Brain microvascular endothelial cell (primary cell): ENCODE measurements at regions not wholly inside any gene's neighbourhood (a gene's known extent, or its start where the extent isn't known, plus 50 kb on each side); places are given as distances from the start of the nearest gene placed in this dataset.

Experiments
- DNase-seq: peaks from one replicate; pipeline ENCODE4 v3.0.0-alpha.2; 2020
- H3K27ac ChIP-seq: fragments of 250-450 bp; sonication (Bioruptor Pico); 2 replicates; pipeline ENCODE4 v1.5.1; 2020; ENCODE audit warnings: mild to moderate bottlenecking, moderate library complexity
- H3K27me3 ChIP-seq: fragments of 250-450 bp; sonication (Bioruptor Pico); replicated peaks from 2 replicates; pipeline ENCODE4 v1.5.1; 2020; ENCODE audit warnings: mild to moderate bottlenecking
- H3K36me3 ChIP-seq: fragments of 250-450 bp; sonication (Bioruptor Pico); replicated peaks from 2 replicates; pipeline ENCODE4 v1.5.1; 2020; ENCODE audit warnings: mild to moderate bottlenecking
- H3K4me3 ChIP-seq: 2 replicates; pipeline ENCODE4 v1.5.1; 2011; ENCODE audit warnings: low read depth, mild to moderate bottlenecking, control low read depth, low read length, moderate library complexity
- in situ Hi-C: cut with HindIII; loops from 2 replicates; pipeline ENCODE4 v1.10.0; 2017; ENCODE audit warnings: low sequenced_read_pairs, low pct_ligation_motif_present
- TF ChIP-seq, protein P1 (sequence below): IDR thresholded peaks from 2 replicates; pipeline ENCODE4 v1.5.1; 2011; ENCODE audit warnings: low read depth, mild to moderate bottlenecking, moderate library complexity, low read length, control low read depth, inconsistent platforms; ENCODE audit errors: missing control alignments

DNA sequence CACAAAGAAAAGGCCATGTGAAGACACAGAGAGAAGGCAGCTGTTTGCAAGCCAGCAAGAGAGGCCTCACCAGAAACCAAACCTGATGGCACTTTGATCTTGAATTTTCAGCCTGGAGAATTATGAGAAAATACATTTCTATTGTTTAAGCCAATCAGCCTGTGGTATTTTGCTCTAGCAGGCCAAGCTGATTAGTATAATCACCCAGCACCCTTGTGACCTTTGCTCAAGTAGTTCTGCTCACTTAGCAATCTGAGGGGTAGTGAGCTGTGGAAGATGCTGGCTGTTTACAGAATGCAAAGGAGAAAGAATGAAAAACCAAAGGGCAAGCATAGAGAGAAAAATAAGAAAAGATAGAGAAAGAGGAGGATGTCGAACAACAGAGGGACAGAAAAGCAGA is 396.4 kb upstream of the BOD1L1 start:
- no peaks in the 10 kb centered on the region for H3K36me3 ChIP-seq
- H3K4me3 ChIP-seq, result no peak overlapping the region
- no peaks in the 10 kb centered on the region for H3K27me3 ChIP-seq

DNA sequence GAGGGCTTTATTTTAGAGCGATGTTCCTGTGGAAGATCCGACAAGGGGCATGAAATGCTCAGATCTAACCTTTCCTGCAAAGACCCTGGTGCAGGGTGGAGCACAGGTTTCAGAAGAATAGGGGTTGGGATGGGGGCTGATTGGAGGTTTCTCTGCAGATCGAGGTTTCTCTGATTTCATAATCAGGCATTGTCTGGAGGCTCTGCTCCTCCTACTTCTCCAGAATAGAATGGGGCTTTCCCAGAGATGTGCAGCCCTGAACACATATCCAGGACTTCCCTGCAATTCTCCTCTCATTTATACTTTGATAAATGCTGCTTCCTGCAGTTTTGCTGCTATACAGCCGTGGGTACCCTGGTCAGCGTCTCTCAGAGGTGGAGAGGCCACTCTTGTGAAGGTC is 397.6 kb upstream of the BOD1L1 start:
- Histone ChIP-seq H3K36me3 (no peaks in the 10 kb centered on the region), H3K27ac (no peak overlapping the region), H3K27me3 (no peaks in the 10 kb centered on the region), H3K4me3 (no peak overlapping the region)
- TF ChIP-seq, protein P1, sequence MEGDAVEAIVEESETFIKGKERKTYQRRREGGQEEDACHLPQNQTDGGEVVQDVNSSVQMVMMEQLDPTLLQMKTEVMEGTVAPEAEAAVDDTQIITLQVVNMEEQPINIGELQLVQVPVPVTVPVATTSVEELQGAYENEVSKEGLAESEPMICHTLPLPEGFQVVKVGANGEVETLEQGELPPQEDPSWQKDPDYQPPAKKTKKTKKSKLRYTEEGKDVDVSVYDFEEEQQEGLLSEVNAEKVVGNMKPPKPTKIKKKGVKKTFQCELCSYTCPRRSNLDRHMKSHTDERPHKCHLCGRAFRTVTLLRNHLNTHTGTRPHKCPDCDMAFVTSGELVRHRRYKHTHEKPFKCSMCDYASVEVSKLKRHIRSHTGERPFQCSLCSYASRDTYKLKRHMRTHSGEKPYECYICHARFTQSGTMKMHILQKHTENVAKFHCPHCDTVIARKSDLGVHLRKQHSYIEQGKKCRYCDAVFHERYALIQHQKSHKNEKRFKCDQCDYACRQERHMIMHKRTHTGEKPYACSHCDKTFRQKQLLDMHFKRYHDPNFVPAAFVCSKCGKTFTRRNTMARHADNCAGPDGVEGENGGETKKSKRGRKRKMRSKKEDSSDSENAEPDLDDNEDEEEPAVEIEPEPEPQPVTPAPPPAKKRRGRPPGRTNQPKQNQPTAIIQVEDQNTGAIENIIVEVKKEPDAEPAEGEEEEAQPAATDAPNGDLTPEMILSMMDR, result no peak
- no peak for DNase-seq
- in situ Hi-C loops, result no loop called here

More for the DNA sequence above, 396.4 kb upstream of the BOD1L1 start:
- no peak overlapping the region for H3K27ac ChIP-seq
- TF ChIP-seq, protein P1, result no peak
- DNase-seq, result no peak
- in situ Hi-C loops, result no loop called here

DNA sequence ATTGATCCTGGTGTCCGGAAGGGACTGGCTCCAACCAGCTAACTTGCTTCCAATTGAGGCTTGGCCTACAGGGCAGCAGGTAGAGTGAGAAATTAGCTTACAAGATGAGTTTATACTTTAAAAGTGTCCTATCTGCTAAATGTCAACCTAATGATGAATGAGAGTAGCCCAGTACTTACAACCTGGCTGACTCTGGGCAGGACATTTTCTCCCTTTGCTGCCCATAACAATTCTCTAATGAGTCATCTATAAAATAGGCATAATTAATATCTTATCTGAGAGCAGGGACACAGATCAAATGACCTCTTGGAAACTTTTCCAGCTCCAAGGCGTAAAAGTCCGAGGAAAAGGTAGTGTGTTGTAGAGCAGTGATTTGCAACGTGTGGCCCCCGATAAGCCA is 398.4 kb upstream of the BOD1L1 start:
- Histone ChIP-seq H3K27me3 (no peaks in the 10 kb centered on the region), H3K27ac (no peak overlapping the region), H3K4me3 (no peak overlapping the region), H3K36me3 (no peaks in the 10 kb centered on the region)
- TF ChIP-seq, protein P1, result no peak
- in situ Hi-C loops, result no loop called here
- DNase-seq, result no peak

DNA sequence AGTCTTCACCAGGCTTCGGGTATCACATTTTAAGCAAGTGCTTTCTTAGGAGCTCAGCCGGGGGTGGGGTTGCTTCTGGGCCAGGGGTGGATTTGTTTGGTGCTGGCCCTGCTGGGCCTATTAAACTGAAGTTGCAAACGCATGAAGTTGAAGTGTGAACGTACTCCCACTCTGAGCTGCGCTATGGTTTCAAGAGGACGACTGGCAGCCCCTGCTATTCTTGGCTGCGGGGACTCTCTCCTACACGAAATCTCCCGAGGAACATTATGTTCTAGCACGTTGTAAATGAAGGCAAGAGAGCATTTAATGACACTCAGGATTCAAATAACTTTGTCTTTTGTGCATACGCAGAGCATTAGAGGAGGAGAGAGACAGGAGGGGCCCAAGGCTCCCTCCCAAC is 401.3 kb upstream of the BOD1L1 start:
- Histone ChIP-seq H3K27ac (no peak overlapping the region), H3K4me3 (no peak overlapping the region), H3K27me3 (no peaks in the 10 kb centered on the region), H3K36me3 (no peaks in the 10 kb centered on the region)
- no peak for DNase-seq
- TF ChIP-seq, protein P1, result no peak
- in situ Hi-C loops, result no loop called here

DNA sequence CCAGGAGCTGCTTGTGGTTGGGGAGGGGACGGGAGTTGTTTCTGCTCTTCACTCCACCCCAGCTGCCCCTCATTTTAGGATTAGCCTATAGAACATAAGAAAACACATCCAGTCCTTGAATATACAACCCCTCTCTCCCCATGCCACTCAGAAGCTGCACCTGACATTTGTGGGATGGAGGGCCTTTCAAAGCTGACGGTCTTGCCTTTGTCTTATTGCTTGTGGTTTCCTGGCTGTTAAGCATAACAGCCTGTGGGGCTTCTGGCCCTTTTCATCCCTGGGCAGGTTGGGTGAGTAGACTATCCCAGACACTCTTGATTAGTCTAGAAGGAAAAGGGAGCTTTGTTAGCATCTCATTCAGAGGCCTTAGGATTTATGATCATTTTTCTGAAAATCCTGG is 407.6 kb upstream of the BOD1L1 start:
- TF ChIP-seq, protein P1, result no peak
- in situ Hi-C loops, result no loop called here

DNA sequence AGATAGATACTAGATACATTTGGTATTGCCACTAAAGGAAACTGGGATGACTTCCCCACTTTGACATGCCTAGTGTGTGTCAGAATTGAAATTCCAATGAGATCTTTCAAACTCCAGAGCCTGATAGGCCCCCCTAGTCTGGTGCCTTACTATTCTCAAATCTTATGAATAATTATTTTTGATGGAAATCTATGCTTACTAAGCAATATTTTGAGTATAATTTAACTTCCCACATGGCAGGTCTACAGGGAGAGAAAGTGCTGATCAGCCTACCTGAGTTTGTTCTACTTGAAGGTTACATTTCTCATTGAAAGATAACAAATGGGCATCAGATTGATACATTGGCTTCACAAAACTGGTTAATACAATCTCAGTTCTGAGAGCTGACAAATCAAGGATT is 415.7 kb upstream of the BOD1L1 start:
- H3K27ac ChIP-seq, result no peak overlapping the region
- H3K36me3 ChIP-seq, result no peaks in the 10 kb centered on the region
- DNase-seq, result no peak
- H3K27me3 ChIP-seq, result no peaks in the 10 kb centered on the region
- in situ Hi-C loops, result no loop called here
- TF ChIP-seq, protein P1, result no peak
- no peak overlapping the region for H3K4me3 ChIP-seq

More for the DNA sequence above, 407.6 kb upstream of the BOD1L1 start:
- H3K36me3 ChIP-seq, result no peaks in the 10 kb centered on the region
- no peak overlapping the region for H3K27ac ChIP-seq
- DNase-seq, result no peak
- no peak overlapping the region for H3K4me3 ChIP-seq
- no peaks in the 10 kb centered on the region for H3K27me3 ChIP-seq
